Stimulated activated CD8-positive, alpha-beta memory T cell treated with anti-CD3 and anti-CD28 coated beads, Interleukin-4, amount 100 ng/mL, for 48 hours (primary cell): ENCODE measurements at regions not wholly inside any gene's neighbourhood (a gene's known extent, or its start where the extent isn't known, plus 50 kb on each side); places are given as distances from the start of the nearest gene placed in this dataset.

Experiments
- DNase-seq: peaks from one replicate; pipeline ENCODE4 v3.0.0-alpha.2; 2020

DNA sequence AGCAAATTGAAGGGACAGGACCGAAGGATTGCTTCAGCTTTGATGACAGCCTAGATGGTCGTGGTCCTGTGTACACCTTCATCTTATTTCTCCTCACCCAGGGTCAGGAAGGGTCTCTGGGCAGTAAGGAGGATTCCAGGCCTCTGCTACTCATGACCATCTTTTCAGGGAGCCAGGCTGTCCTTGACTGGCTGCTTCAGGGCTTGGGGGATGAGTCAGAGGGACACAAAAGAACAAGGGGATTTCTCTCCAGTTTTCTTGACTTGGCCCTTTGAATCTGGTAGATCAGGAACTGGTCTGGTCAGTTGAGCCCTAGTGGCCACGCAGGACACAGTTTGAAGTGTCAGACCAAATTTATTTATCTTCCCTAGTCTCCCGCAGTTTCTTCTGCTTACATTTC lies 402.1 kb upstream of the CHD6 start:
- no peak for DNase-seq

DNA sequence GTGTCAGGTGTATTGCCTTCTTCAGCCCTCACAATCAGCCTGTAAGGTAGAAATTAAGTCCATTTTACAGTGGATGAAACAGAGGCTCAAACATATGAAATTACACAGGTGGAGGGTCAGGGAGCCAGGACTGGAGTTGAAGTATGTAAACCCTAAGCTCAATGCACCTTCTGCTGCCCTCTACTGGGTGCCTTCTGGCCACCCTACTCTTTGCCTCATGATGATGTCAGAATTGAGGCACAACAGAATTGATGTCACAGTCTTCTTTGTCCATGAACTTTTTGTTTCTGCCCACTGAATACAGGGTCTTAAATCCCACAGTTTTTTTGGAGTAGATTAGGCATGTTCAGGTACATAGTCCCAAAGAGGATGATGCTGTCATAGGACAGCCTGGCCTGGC lies 400.8 kb upstream of the CHD6 start:
- no peak for DNase-seq

DNA sequence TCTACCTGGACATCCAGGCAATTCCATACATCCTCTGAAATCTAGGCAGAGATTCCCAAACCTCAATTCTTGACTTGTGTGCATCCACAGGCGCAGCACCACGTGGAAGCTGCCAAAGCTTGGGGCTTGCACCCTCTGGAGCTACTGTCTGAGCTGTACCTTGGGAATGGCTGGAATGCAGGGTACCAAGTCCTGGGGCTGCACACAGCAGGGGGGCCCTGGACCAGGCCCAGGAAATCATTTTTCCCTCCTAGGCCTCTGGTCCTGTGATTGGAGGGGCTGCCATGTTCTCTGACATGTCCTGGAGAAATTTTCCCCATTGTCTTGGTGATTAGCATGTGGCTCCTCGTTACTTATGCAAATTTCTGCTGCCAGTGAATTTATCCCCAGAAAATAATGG lies 391.9 kb upstream of the CHD6 start:
- DNase-seq: no peak

DNA sequence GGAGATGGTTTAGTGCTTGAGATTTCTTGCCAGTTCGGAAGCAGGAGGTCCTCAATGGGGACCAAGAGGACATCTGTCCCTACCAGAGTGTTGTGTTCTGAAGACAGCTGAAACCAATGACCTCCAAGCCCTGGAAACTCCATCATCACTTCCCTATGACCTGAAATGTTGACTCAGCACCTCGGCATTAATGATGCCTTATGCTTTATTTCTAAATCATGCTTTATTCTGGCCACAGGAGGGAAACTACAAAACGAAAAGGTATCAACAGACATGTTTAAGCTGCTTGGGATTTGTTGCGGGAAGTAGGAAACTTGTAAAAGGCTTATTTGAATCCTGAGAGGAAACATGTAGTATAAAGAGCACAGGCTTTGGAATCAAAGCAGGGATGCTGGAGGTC lies 389.1 kb upstream of the CHD6 start:
- DNase-seq: no peak

- no peak for DNase-seq
Observed at GRCh38 chr20:42005211-42005610, 387.0 kb upstream of the CHD6 start.

DNA sequence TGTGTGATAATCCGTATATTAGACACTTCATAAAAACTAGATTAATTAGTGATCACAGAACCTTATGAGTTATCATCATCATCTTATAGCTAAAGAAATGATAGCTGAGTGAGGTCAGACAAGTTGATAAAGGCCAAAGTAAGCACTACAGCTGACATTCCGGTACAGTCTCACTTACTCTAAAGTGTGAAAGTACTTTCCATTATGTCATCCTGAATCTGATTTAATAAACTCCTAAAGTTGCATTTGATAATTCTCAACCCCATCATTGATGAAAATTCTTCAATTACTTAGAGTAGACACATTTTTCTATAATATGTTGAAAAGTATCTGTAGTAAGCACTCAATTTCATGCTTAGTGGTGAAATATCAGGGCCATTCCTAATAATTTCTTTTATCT lies 385.2 kb upstream of the CHD6 start:
- DNase-seq: no peak

- no peak for DNase-seq
Observed at GRCh38 chr20:41998539-41999341, 380.6 kb upstream of the CHD6 start.

GRCh38 chr20:41996951-41997350 lies 378.8 kb upstream of the CHD6 start:
- DNase-seq: no peak

- no peak for DNase-seq
Observed at GRCh38 chr20:41992481-41992880, 374.3 kb upstream of the CHD6 start.

GRCh38 chr20:41991412-41991811 lies 373.2 kb upstream of the CHD6 start:
- no peak for DNase-seq

DNA sequence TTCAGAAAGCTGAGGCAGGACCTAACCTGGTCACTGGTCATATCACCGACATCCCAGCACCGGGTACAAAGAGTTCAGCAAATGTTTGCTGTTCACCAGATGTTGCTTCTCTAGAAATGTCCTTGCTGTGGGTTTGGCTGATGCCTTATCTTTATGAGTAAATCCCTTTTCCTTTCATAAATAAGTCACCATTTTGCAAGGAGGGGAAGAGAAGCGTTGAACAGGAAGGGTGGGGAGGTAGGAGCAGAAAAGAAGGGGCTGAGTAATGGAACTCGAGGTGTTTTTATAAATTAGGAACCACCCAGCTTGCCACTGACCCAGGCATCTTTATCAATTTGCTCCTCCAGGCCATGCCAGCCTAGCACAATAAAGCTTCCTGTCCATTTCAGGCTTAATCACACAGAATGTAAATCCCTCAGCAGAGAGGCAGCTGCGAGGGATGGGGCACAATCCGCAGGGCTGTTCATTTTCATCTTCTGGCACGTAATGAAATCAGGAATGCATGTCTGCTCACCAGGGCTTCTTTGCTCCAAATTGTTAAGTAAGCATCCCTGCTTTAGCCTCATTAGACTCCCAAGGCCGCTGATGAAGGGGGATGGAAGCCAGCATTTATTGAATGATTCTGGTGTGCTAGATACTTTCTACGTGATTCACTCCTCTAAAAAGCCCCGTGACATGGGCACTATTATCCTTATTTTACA lies 371.9 kb upstream of the CHD6 start:
- no peak for DNase-seq

DNA sequence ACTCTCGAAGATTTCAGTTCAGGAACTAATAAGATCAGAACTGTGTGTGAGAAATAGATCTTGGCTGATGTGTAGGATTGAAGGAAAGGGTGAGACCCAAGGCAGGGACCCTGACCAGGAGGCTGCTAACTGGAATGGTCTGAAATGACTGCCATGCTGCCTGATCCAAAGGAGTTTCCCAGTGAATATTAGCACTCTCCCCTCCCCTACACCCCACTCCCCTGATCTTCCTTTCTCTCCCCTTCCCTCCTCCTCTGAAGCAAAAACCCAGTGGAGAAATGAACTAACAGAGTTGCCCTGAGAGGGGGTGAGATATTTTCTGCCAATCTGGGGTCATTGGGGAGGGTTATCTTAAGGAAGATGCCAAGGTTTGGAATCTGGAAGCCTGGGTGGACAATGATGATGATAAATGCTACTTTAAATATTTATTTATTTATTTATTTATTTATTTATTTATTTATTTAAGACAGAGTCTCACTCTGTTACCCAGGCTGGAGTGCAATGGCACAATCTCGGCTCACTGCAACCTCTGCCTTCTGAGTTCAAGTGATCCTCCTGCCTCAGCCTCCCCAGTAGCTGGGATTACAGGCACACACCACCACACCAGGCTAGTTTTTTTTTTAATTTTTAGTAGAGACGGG lies 371.0 kb upstream of the CHD6 start:
- no peak for DNase-seq

- DNase-seq: no peak
Observed at GRCh38 chr20:41984031-41984430, 365.9 kb upstream of the CHD6 start.

DNA sequence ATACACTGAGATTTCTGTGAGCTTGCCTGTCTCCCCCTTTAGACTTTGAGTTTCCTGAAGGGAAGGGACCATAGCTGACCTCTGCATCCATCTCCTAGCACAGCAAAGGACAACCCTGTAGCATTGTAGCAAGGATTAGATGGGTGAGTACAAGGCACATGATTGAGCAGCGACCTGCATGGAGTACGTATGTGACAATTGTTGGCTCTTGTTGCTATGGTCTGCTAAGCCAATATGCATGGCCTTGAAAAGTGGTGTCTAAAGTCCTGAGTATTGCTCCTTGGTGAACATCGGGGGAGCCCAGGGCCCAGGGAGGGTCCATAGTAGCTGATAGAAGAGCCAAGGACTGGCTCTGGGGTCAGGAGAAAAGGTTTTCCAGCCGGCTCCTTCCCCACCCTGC lies 365.0 kb upstream of the CHD6 start:
- no peak for DNase-seq

- DNase-seq: no peak
Observed at GRCh38 chr20:41981746-41982145, 363.6 kb upstream of the CHD6 start.

GRCh38 chr20:41978875-41979274 lies 360.7 kb upstream of the CHD6 start:
- no peak for DNase-seq

GRCh38 chr20:41978246-41978790 lies 360.1 kb upstream of the CHD6 start:
- DNase-seq: no peak

GRCh38 chr20:41969656-41970055 lies 351.5 kb upstream of the CHD6 start:
- DNase-seq: no peak

DNA sequence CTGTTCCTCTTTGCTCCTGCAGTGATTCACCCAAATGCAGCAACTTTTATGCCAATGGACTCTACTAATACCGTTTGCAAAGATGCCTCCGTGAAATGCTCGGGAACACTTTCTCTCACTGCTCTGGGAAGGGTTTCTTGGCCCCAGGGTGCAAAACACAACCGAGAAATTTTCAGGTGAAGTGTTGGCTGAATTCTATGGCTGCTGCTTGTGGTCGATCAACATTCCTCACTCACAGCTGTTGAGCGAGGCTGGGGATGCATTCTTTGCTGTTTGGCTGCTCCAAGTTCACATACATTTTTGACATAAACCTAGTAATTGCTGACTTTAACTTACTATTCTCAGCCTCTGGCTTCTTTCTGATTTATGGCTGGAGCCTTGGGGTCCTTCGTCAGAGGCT lies 342.0 kb upstream of the CHD6 start:
- DNase-seq: no peak

DNA sequence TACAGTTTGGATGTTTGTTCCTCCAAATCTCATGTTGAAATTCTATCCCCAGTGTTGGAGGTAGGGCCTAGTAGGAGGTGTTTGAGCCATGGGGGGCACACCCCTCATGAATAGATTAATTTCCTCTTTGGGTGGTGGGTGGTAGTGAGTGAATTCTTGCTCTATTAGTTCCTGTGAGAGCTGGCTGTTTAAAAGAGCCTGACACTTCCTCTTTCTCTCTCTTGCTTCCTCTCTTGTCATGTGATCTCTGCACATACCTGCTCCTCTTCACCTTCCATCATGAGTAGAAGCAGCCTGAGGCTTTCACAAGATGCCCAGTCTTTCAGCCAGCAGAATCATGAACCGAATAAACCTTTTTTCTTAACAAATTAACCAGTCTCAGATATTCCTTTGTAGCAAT lies 340.2 kb upstream of the CHD6 start:
- DNase-seq: no peak

- DNase-seq: no peak
Observed at GRCh38 chr20:41956338-41957074, 338.3 kb upstream of the CHD6 start.

DNA sequence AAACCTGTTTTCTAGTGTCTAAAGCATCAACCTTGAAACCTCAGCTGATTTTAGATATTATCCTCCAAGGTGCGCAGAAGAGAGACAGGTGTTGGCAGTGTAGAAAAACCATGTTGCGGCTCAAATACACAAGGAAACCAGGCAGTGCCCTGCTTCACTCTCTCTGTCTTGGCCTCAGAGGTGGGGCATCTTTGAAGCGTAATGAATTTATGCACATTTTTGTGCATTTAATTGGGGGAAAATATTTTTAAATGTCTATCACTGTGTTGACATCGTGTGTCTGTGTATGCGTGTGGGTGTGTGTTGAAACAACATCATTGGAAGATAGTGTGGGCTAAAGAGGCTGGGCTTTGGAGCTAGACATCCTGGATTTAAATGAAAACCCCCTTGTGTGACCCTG lies 334.0 kb upstream of the CHD6 start:
- DNase-seq: no peak

DNA sequence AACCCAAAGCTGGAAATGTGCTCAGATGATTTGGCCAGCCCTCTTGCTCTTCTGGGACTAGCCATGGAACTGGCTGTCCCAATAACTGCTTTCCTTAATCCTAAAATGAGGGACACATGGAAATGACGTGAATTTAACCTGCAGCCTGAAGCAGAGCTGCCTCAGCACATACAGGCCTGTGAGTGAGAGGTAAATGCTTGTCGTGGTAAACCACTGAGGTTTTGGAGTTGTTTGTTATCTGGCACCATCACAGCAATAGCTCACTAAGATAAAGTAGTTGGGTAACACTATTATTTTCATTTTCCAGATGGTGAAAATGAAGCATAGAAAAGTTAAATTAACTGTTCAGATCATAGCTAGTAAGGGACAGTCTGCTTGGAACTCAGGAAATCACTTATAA lies 333.4 kb upstream of the CHD6 start:
- no peak for DNase-seq
